CD14-positive monocyte (primary cell): ENCODE measurements at regions not wholly inside any gene's neighbourhood (a gene's known extent, or its start where the extent isn't known, plus 50 kb on each side); places are given as distances from the start of the nearest gene placed in this dataset.

Source experiments
- DNase-seq, 3 donors: peaks; one replicate each; pipeline ENCODE4 v3.0.0-alpha.2; 2011 to 2022
- H2AFZ ChIP-seq: 2 replicates; pipeline ENCODE4 v1.6.0; 2012; ENCODE audit warnings: mild to moderate bottlenecking, low read depth, low read length, inconsistent platforms; ENCODE audit not compliant: insufficient read depth, poor library complexity, severe bottlenecking
- H3K27ac ChIP-seq, 2 donors: 1 replicate in 1 of 2; 2 replicates in 1 of 2; pipeline ENCODE4 v1.5.1; 2012 to 2013; ENCODE audit warnings: low read length in 2 of 2, control low read depth in 1 of 2, inconsistent platforms in 1 of 2, low read depth in 1 of 2, mild to moderate bottlenecking in 1 of 2
- H3K27me3 ChIP-seq, 2 donors: one replicate each; pipeline versions ENCODE4 v1.6.0 to v1.6.1; 2011 to 2013; ENCODE audit warnings: low read length in 2 of 2; ENCODE audit not compliant: control insufficient read depth in 2 of 2, insufficient read depth in 2 of 2
- H3K36me3 ChIP-seq, 2 donors: replicated peaks in 1 of 2; 1 replicate in 1 of 2; 2 replicates in 1 of 2; pipeline versions ENCODE4 v1.5.1 to v1.6.1; 2012 to 2013; ENCODE audit warnings: low read length in 2 of 2, control low read depth in 1 of 2, inconsistent platforms in 1 of 2, mild to moderate bottlenecking in 1 of 2; ENCODE audit not compliant: insufficient read depth in 2 of 2, control insufficient read depth in 1 of 2
- H3K4me1 ChIP-seq, 2 donors: 1 replicate in 1 of 2; 2 replicates in 1 of 2; pipeline versions ENCODE4 v1.5.1 to v1.6.1; 2012 to 2013; ENCODE audit warnings: low read length in 2 of 2, control low read depth in 1 of 2, inconsistent platforms in 1 of 2, mild to moderate bottlenecking in 1 of 2, moderate library complexity in 1 of 2; ENCODE audit not compliant: insufficient read depth in 2 of 2, control insufficient read depth in 1 of 2
- H3K4me2 ChIP-seq: replicated peaks from 2 replicates; pipeline ENCODE3; 2012; ENCODE audit warnings: low read length, moderate library complexity, mild to moderate bottlenecking; ENCODE audit not compliant: poor library complexity, severe bottlenecking; ENCODE audit errors: extremely low read depth
- H3K4me3 ChIP-seq, 3 experiments: fragments of 200-600 bp in 1 of 3; sonication (generic) in 1 of 3; replicated peaks in 1 of 3; 1 replicate in 2 of 3; 2 replicates in 1 of 3; pipeline ENCODE4 v1.5.1; 2011 to 2013; ENCODE audit warnings: low read length in 3 of 3, mild to moderate bottlenecking in 3 of 3, control low read depth in 2 of 3, low read depth in 2 of 3, inconsistent platforms in 1 of 3, moderate library complexity in 1 of 3
- H3K79me2 ChIP-seq: 2 replicates; pipeline ENCODE4 v1.6.0; 2012; ENCODE audit warnings: mild to moderate bottlenecking, control low read depth, inconsistent platforms, low read length, moderate library complexity; ENCODE audit not compliant: insufficient read depth
- H3K9ac ChIP-seq: 2 replicates; pipeline ENCODE4 v1.6.0; 2017; ENCODE audit warnings: low read length, mild to moderate bottlenecking; ENCODE audit not compliant: insufficient read depth, poor library complexity, severe bottlenecking
- H3K9me3 ChIP-seq, 2 donors: replicated peaks in 1 of 2; 1 replicate in 1 of 2; 2 replicates in 1 of 2; pipeline versions ENCODE4 v1.5.1 to v1.6.1; 2012 to 2013; ENCODE audit warnings: low read length in 2 of 2, control low read depth in 1 of 2; ENCODE audit not compliant: control insufficient read depth in 1 of 2, insufficient read depth in 1 of 2
- H4K20me1 ChIP-seq: 2 replicates; pipeline ENCODE4 v1.6.0; 2012; ENCODE audit warnings: mild to moderate bottlenecking, low read length, control low read depth, moderate library complexity; ENCODE audit not compliant: insufficient read depth
- H3K27ac Mint-ChIP-seq, 7 donors: one replicate each; pipeline ENCODE4 v1.8.0; 2020; ENCODE audit warnings: mild to moderate bottlenecking in 7 of 7, mixed read lengths in 7 of 7, moderate library complexity in 6 of 7, inconsistent platforms in 2 of 7
- H3K27me3 Mint-ChIP-seq, 3 donors: one replicate each; pipeline ENCODE4 v1.8.0; 2021 to 2022; ENCODE audit warnings: low read depth in 3 of 3, mild to moderate bottlenecking in 3 of 3, mixed read lengths in 3 of 3, moderate library complexity in 3 of 3, inconsistent platforms in 1 of 3
- H3K36me3 Mint-ChIP-seq, 2 donors: one replicate each; pipeline ENCODE4 v1.8.0; 2020; ENCODE audit warnings: mixed read lengths in 2 of 2, inconsistent platforms in 1 of 2, mild to moderate bottlenecking in 1 of 2
- H3K4me1 Mint-ChIP-seq: one replicate; pipeline ENCODE4 v1.8.0; 2020; ENCODE audit warnings: mild to moderate bottlenecking, mixed read lengths
- H3K4me3 Mint-ChIP-seq, 2 donors: one replicate each; pipeline ENCODE4 v1.8.0; 2020; ENCODE audit warnings: mild to moderate bottlenecking in 2 of 2, mixed read lengths in 2 of 2, moderate library complexity in 1 of 2
- H3K9me3 Mint-ChIP-seq, 7 donors: one replicate each; pipeline ENCODE4 v1.8.0; 2020 to 2022; ENCODE audit warnings: mixed read lengths in 7 of 7, mild to moderate bottlenecking in 6 of 7, moderate library complexity in 6 of 7, inconsistent platforms in 2 of 7
- CTCF ChIP-seq: fragments of 200-600 bp; IDR thresholded peaks from one replicate; pipeline ENCODE4 v1.8.0; 2022; ENCODE audit warnings: antibody characterized with exemption, mild to moderate bottlenecking
- WGBS: methylation state at CpG from one replicate; pipeline ENCODE4 v1.1.5; 2013; ENCODE audit warnings: missing lambda C conversion rate; ENCODE audit not compliant: insufficient coverage; 5-methylcytosine and 5-hydroxymethylcytosine counted together
- intact Hi-C, 2 donors: fragments of 100-400 bp; cut with micrococcal nuclease; formaldehyde crosslinking; loops; one replicate each; pipeline versions ENCODE4 v1.15.0 to v1.15.1; 2023

- TF ChIP-seq CTCF = no peak
- Mint-ChIP-seq H3K36me3 (no peaks in the 10 kb centered on the region), H3K27me3 (peaks cover 0 to 5% (median 2%) of the 10 kb centered on the region in 3 donors), H3K4me3 (no peak overlapping the region), H3K9me3 (no peaks in the 10 kb centered on the region), H3K4me1 (peaks cover 43% of the 10 kb centered on the region), H3K27ac (no peak overlapping the region)
- WGBS = 100% methylated on average over 1 of the region's 1 CpG
- Histone ChIP-seq H3K9me3 (no peaks in the 10 kb centered on the region), H3K9ac (no peak overlapping the region), H3K27me3 (no peaks in the 10 kb centered on the region), H3K36me3 (no peaks in the 10 kb centered on the region), H3K4me1 (peaks cover 30 to 39% of the 10 kb centered on the region in 2 donors), H3K79me2 (no peaks in the 10 kb centered on the region), H3K4me3 (no peak overlapping the region), H3K27ac (no peak overlapping the region), H4K20me1 (no peaks in the 10 kb centered on the region), H2AFZ (no peak overlapping the region), H3K4me2 (no peak overlapping the region)
- intact Hi-C loops = loop anchor here (10.0 kb wide), 2 partner anchors 48 to 252 kb away; no protein-coding TSS in a partner anchor
- DNase-seq = no peak
Measured at GRCh38 chr5:40432836-40433235, 246.9 kb upstream of the PTGER4 start.

GRCh38 chr5:40431734-40432133, 248.0 kb upstream of the PTGER4 start:
- H3K27ac ChIP-seq = no peak overlapping the region
- TF ChIP-seq CTCF = no peak
- no peak overlapping the region for H3K27ac Mint-ChIP-seq
- H3K4me2 ChIP-seq = no peak overlapping the region
- H3K9ac ChIP-seq = no peak overlapping the region
- DNase-seq = no peak
- H3K27me3 ChIP-seq = no peaks in the 10 kb centered on the region
- no peak overlapping the region for H3K4me3 Mint-ChIP-seq
- H3K27me3 Mint-ChIP-seq = peaks cover 0 to 5% (median 2%) of the 10 kb centered on the region in 3 donors
- H3K36me3 ChIP-seq = no peaks in the 10 kb centered on the region
- H2AFZ ChIP-seq = no peak overlapping the region
- no peaks in the 10 kb centered on the region for H3K9me3 Mint-ChIP-seq
- H3K9me3 ChIP-seq = no peaks in the 10 kb centered on the region
- intact Hi-C loops = loop anchor here (10.0 kb wide), 2 partner anchors 47 to 253 kb away; no protein-coding TSS in a partner anchor
- no peaks in the 10 kb centered on the region for H4K20me1 ChIP-seq
- H3K36me3 Mint-ChIP-seq = no peaks in the 10 kb centered on the region
- H3K4me3 ChIP-seq = no peak overlapping the region
- H3K79me2 ChIP-seq = no peaks in the 10 kb centered on the region
- H3K4me1 ChIP-seq = peaks cover 19 to 28% of the 10 kb centered on the region in 2 donors
- peaks cover 32% of the 10 kb centered on the region for H3K4me1 Mint-ChIP-seq
- no CpG with 5 or more reads among the region's 1 CpG for WGBS
